Endodermal cell (in vitro differentiated cells): ENCODE measurements at regions not wholly inside any gene's neighbourhood (a gene's known extent, or its start where the extent isn't known, plus 50 kb on each side); places are given as distances from the start of the nearest gene placed in this dataset.

Source experiments
- DNase-seq: peaks from one replicate; pipeline ENCODE4 v3.0.0-alpha.2; 2017
- H3K27ac ChIP-seq: 2 replicates; pipeline ENCODE4 v1.5.1; 2013; ENCODE audit warnings: mild to moderate bottlenecking, low read depth, low read length, moderate library complexity
- H3K27me3 ChIP-seq: 2 replicates; pipeline ENCODE4 v1.6.1; 2013; ENCODE audit warnings: mild to moderate bottlenecking, low read length, moderate library complexity; ENCODE audit not compliant: insufficient read depth, control insufficient read depth, poor library complexity, severe bottlenecking
- H3K36me3 ChIP-seq: 2 replicates; pipeline ENCODE4 v1.7.0; 2013; ENCODE audit warnings: mild to moderate bottlenecking, low read length, moderate library complexity; ENCODE audit not compliant: control insufficient read depth, insufficient read depth
- H3K4me1 ChIP-seq: one replicate; pipeline ENCODE4 v1.7.0; 2013; ENCODE audit warnings: low read length; ENCODE audit not compliant: control insufficient read depth, insufficient read depth
- H3K4me3 ChIP-seq: 2 replicates; pipeline ENCODE4 v1.5.1; 2013; ENCODE audit warnings: mild to moderate bottlenecking, low read length, moderate library complexity
- H3K9ac ChIP-seq: 2 replicates; pipeline ENCODE4 v1.6.1; 2013; ENCODE audit warnings: mild to moderate bottlenecking, low read length, moderate library complexity; ENCODE audit not compliant: poor library complexity, severe bottlenecking; ENCODE audit errors: extremely low read depth
- H3K9me3 ChIP-seq: 2 replicates; pipeline ENCODE4 v1.6.1; 2013; ENCODE audit warnings: mild to moderate bottlenecking, low read length, moderate library complexity; ENCODE audit not compliant: control insufficient read depth
- H3K27ac Mint-ChIP-seq: 2 replicates; pipeline ENCODE4 v1.8.0; 2020; ENCODE audit warnings: mixed read lengths
- H3K27me3 Mint-ChIP-seq: 2 replicates; pipeline ENCODE4 v1.8.0; 2021; ENCODE audit warnings: mild to moderate bottlenecking, mixed read lengths; ENCODE audit not compliant: insufficient read depth
- H3K36me3 Mint-ChIP-seq: 2 replicates; pipeline ENCODE4 v1.8.0; 2020; ENCODE audit warnings: low read depth, mixed read lengths
- H3K4me1 Mint-ChIP-seq: 2 replicates; pipeline ENCODE4 v1.8.0; 2020; ENCODE audit warnings: mixed read lengths
- H3K4me3 Mint-ChIP-seq: 2 replicates; pipeline ENCODE4 v1.8.0; 2020; ENCODE audit warnings: mild to moderate bottlenecking, moderate library complexity, mixed read lengths
- H3K9me3 Mint-ChIP-seq: 2 replicates; pipeline ENCODE4 v1.8.0; 2020; ENCODE audit warnings: mild to moderate bottlenecking, mixed read lengths
- CTCF ChIP-seq: fragments of 200-600 bp; sonication (generic); conservative IDR thresholded peaks from 2 replicates; pipeline ENCODE4 v1.5.0; 2021; ENCODE audit warnings: antibody characterized with exemption, mild to moderate bottlenecking
- WGBS, 2 experiments: methylation state at CpG; one replicate each; pipeline versions ENCODE4 v1.1.5 to v1.1.7; 2013; ENCODE audit warnings: missing lambda C conversion rate in 2 of 2, mixed read lengths in 1 of 2; ENCODE audit not compliant: insufficient coverage in 1 of 2, insufficient read length in 1 of 2; 5-methylcytosine and 5-hydroxymethylcytosine counted together

GRCh38 chr7:84469034-84469433 lies 274.4 kb upstream of the SEMA3A start:
- 86 to 96% methylated on average over 1 to 3 of the region's 3 CpGs for WGBS, 2 experiments
- no peaks in the 10 kb centered on the region for H3K4me1 Mint-ChIP-seq
- Histone ChIP-seq H3K4me3 (no peak overlapping the region), H3K4me1 (no peaks in the 10 kb centered on the region), H3K27ac (no peak overlapping the region), H3K9ac (no peak overlapping the region), H3K9me3 (no peaks in the 10 kb centered on the region), H3K27me3 (no peaks in the 10 kb centered on the region), H3K36me3 (no peaks in the 10 kb centered on the region)
- no peaks in the 10 kb centered on the region for H3K36me3 Mint-ChIP-seq
- DNase-seq = no peak
- no peak for TF ChIP-seq CTCF
- H3K27ac Mint-ChIP-seq = no peak overlapping the region
- no peak overlapping the region for H3K4me3 Mint-ChIP-seq
- no peaks in the 10 kb centered on the region for H3K27me3 Mint-ChIP-seq
- H3K9me3 Mint-ChIP-seq = no peaks in the 10 kb centered on the region

- H3K27me3 ChIP-seq = no peaks in the 10 kb centered on the region
- Mint-ChIP-seq H3K4me3 (no peak overlapping the region), H3K27ac (no peak overlapping the region), H3K36me3 (no peaks in the 10 kb centered on the region), H3K4me1 (no peaks in the 10 kb centered on the region), H3K27me3 (no peaks in the 10 kb centered on the region), H3K9me3 (no peaks in the 10 kb centered on the region)
- H3K9ac ChIP-seq = no peak overlapping the region
- no peak overlapping the region for H3K27ac ChIP-seq
- TF ChIP-seq CTCF = no peak
- no peak for DNase-seq
- no peaks in the 10 kb centered on the region for H3K4me1 ChIP-seq
- H3K36me3 ChIP-seq = no peaks in the 10 kb centered on the region
- H3K9me3 ChIP-seq = no peaks in the 10 kb centered on the region
- no peak overlapping the region for H3K4me3 ChIP-seq
Observed at GRCh38 chr7:84462259-84462658, 267.7 kb upstream of the SEMA3A start.

- Histone ChIP-seq H3K4me3 (no peak overlapping the region), H3K4me1 (no peaks in the 10 kb centered on the region), H3K27ac (no peak overlapping the region), H3K36me3 (no peaks in the 10 kb centered on the region), H3K9me3 (no peaks in the 10 kb centered on the region), H3K27me3 (no peaks in the 10 kb centered on the region), H3K9ac (no peak overlapping the region)
- no peaks in the 10 kb centered on the region for H3K4me1 Mint-ChIP-seq
- no peaks in the 10 kb centered on the region for H3K27me3 Mint-ChIP-seq
- no peak overlapping the region for H3K27ac Mint-ChIP-seq
- 60 to 87% methylated on average over 1 to 2 of the region's 2 CpGs for WGBS, 2 experiments
- DNase-seq = no peak
- H3K9me3 Mint-ChIP-seq = no peaks in the 10 kb centered on the region
- no peak overlapping the region for H3K4me3 Mint-ChIP-seq
- no peak for TF ChIP-seq CTCF
- H3K36me3 Mint-ChIP-seq = no peaks in the 10 kb centered on the region
Observed at GRCh38 chr7:84461093-84461492, 266.5 kb upstream of the SEMA3A start.
